H1 (cell line): ENCODE measurements at regions not wholly inside any gene's neighbourhood (a gene's known extent, or its start where the extent isn't known, plus 50 kb on each side); places are given as distances from the start of the nearest gene placed in this dataset.

Experiments used
- CTCF ChIP-seq, 3 experiments: IDR thresholded peaks; 1 replicate in 2 of 3; 2 replicates in 1 of 3; pipeline versions ENCODE4 v1.5.1 to v1.6.1; 2011; ENCODE audit warnings: low read length in 3 of 3, mild to moderate bottlenecking in 3 of 3, inconsistent platforms in 2 of 3, low read depth in 1 of 3, moderate library complexity in 1 of 3; ENCODE audit not compliant: insufficient read depth in 1 of 3; ENCODE audit errors: control extremely low read depth in 1 of 3
- KDM1A ChIP-seq: fragments of 200-600, 300-600 bp; sonication (generic); IDR thresholded peaks from 2 replicates; pipeline ENCODE4 v1.7.1; 2016; ENCODE audit warnings: mild to moderate bottlenecking, low read length, borderline replicate concordance
- POLR2A ChIP-seq, 2 experiments: IDR thresholded peaks; 1 replicate in 1 of 2; 2 replicates in 1 of 2; pipeline ENCODE4 v1.6.1; 2011; ENCODE audit warnings: low read depth in 2 of 2, low read length in 2 of 2, mild to moderate bottlenecking in 2 of 2; ENCODE audit errors: control extremely low read depth in 1 of 2
- POLR2AphosphoS5 ChIP-seq: IDR thresholded peaks from 2 replicates; pipeline ENCODE4 v1.6.1; 2011; ENCODE audit warnings: low read depth, low read length
- SP4 ChIP-seq: IDR thresholded peaks from 2 replicates; pipeline ENCODE4 v1.6.1; 2012; ENCODE audit warnings: low read length, inconsistent platforms
- TAF7 ChIP-seq: optimal IDR thresholded peaks from 2 replicates; pipeline ENCODE3; 2011; ENCODE audit warnings: low read depth, mild to moderate bottlenecking, inconsistent platforms, low read length, moderate library complexity, borderline replicate concordance

DNA sequence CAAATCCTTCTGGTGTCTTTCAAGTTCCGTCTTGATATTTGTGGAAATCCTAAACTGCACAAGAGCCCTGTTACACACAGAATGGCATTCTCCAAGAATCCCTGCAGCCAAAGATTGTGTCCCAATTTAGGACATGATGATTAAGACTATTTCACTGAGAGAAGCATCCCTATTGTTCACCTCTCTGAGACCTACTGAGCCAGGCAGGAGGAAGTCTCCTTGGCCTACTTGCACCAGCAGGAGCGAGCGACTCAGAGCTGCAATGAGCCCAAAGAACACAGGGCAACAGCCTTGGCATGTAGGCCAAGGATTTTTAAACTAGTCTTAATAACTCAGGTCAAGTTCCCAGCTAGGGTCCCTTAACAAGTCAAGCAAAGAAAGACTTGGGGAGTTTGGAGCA, 79.4 kb upstream of the RUNX1 start (continued):
- TF ChIP-seq CTCF (IDR thresholded peaks at IDR 0.05; ENCODE audit: control extremely low read depth in 1 of 3, insufficient read depth in 1 of 3, low read depth in 1 of 3, low read length in 3 of 3) (no peak), SP4 (no peak), KDM1A (no peak), POLR2A (IDR thresholded peaks at IDR 0.05; ENCODE audit: control extremely low read depth in 1 of 2, low read depth in 2 of 2, low read length in 2 of 2) (no peak), TAF7 (no peak), POLR2AphosphoS5 (no peak)
